Keratinocyte (primary cell): ENCODE measurements at regions not wholly inside any gene's neighbourhood (a gene's known extent, or its start where the extent isn't known, plus 50 kb on each side); places are given as distances from the start of the nearest gene placed in this dataset.

Experiments used
- DNase-seq: peaks from one replicate; pipeline ENCODE4 v3.0.0-alpha.2; 2011; ENCODE audit warnings: low read depth, missing footprints, low spot score
- FAIRE-seq: peaks from 2 replicates; lab custom pipeline; 2011; peaks lifted over from hg19 to GRCh38; lab: Jason Lieb, UNC
- H2AFZ ChIP-seq: 2 replicates; pipeline ENCODE4 v1.6.0; 2012; ENCODE audit warnings: low read length, control low read depth, inconsistent platforms; ENCODE audit not compliant: control insufficient read depth
- H3K27ac ChIP-seq: 2 replicates; pipeline ENCODE4 v1.5.1; 2011; ENCODE audit warnings: low read length; ENCODE audit not compliant: control insufficient read depth, insufficient read depth
- H3K27me3 ChIP-seq: 3 replicates; pipeline ENCODE4 v1.6.0; 2011; ENCODE audit warnings: low read length; ENCODE audit not compliant: control insufficient read depth, insufficient read depth; ENCODE audit errors: extremely low read depth
- H3K36me3 ChIP-seq, 2 experiments: 2 replicates in 1 of 2; 3 replicates in 1 of 2; pipeline ENCODE4 v1.5.1; 2011; ENCODE audit warnings: low read length in 2 of 2, mild to moderate bottlenecking in 1 of 2; ENCODE audit not compliant: control insufficient read depth in 2 of 2, insufficient read depth in 2 of 2; ENCODE audit errors: extremely low read depth in 1 of 2
- H3K4me1 ChIP-seq: 3 replicates; pipeline ENCODE4 v1.5.1; 2011; ENCODE audit warnings: low read length; ENCODE audit not compliant: control insufficient read depth, insufficient read depth; ENCODE audit errors: extremely low read depth
- H3K4me2 ChIP-seq: 3 replicates; pipeline ENCODE4 v1.6.0; 2011; ENCODE audit warnings: low read depth, low read length; ENCODE audit not compliant: control insufficient read depth, insufficient read depth; ENCODE audit errors: extremely low read depth
- H3K4me3 ChIP-seq, 3 experiments: fragments of 200-600 bp in 1 of 3; sonication (generic) in 1 of 3; 2 replicates in 2 of 3; 3 replicates in 1 of 3; pipeline ENCODE4 v1.5.1; 2011 to 2016; ENCODE audit warnings: low read length in 3 of 3, mild to moderate bottlenecking in 3 of 3, control low read depth in 2 of 3, inconsistent platforms in 1 of 3, low read depth in 1 of 3, mixed read lengths in 1 of 3, mixed run types in 1 of 3, moderate library complexity in 1 of 3; ENCODE audit not compliant: control insufficient read depth in 2 of 3, insufficient read depth in 2 of 3; ENCODE audit errors: extremely low read depth in 1 of 3
- H3K79me2 ChIP-seq: 2 replicates; pipeline ENCODE4 v1.6.0; 2012; ENCODE audit warnings: low read length; ENCODE audit not compliant: control insufficient read depth, insufficient read depth
- H3K9ac ChIP-seq: 3 replicates; pipeline ENCODE4 v1.6.0; 2011; ENCODE audit warnings: low read length; ENCODE audit not compliant: control insufficient read depth, insufficient read depth; ENCODE audit errors: extremely low read depth
- H3K9me1 ChIP-seq: 3 replicates; pipeline ENCODE4 v1.6.0; 2011; ENCODE audit warnings: low read length; ENCODE audit not compliant: control insufficient read depth, insufficient read depth; ENCODE audit errors: extremely low read depth
- H3K9me3 ChIP-seq: 2 replicates; pipeline ENCODE4 v1.5.1; 2012; ENCODE audit warnings: low read depth, low read length; ENCODE audit not compliant: control insufficient read depth
- H4K20me1 ChIP-seq: 3 replicates; pipeline ENCODE4 v1.6.0; 2011; ENCODE audit warnings: low read length; ENCODE audit not compliant: control insufficient read depth, insufficient read depth; ENCODE audit errors: extremely low read depth
- EZH2 ChIP-seq: IDR thresholded peaks from one replicate; pipeline ENCODE4 v1.6.1; 2012; ENCODE audit warnings: inconsistent platforms, mild to moderate bottlenecking, low read length, moderate library complexity
- dilution Hi-C: fragments of 300-500 bp; cut with MboI; formaldehyde crosslinking; loops from one replicate; pipeline ENCODE4 v1.7.0; 2020; ENCODE audit warnings: low sequenced_read_pairs; ENCODE audit not compliant: extremely low pct_ligation_motif_present
- TF ChIP-seq, protein P1 (sequence below), 3 experiments: IDR thresholded peaks in 1 of 3; conservative IDR thresholded peaks in 1 of 3; optimal IDR thresholded peaks in 1 of 3; 2 replicates in 2 of 3; 3 replicates in 1 of 3; pipeline versions ENCODE3 to v1.5.1; 2011; ENCODE audit warnings: low read length in 3 of 3, mild to moderate bottlenecking in 3 of 3, moderate library complexity in 2 of 3, control low read depth in 1 of 3, inconsistent platforms in 1 of 3; ENCODE audit not compliant: insufficient read depth in 2 of 3; ENCODE audit errors: extremely low read depth in 1 of 3

DNA sequence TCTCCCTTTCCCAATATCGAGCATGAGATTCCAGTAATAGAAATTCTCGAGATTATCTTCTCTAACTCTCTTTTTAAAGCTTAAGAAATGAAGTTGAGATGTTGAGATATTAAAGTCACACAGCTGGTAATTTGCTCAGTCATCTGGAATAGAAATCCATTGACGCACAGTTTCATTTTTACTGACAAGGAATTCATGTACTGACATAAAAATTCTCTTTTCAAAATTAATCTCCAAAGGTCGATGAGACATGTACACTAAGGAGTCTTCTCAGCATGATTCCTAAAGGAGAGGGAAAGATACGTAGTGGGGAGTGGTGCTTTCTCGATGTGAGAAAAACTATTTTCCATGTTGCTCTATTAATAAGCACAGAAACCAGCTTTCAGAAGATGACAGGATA, 1639.5 kb upstream of the MIR17HG start:
- Histone ChIP-seq H3K9ac (no peak overlapping the region), H3K79me2 (no peaks in the 10 kb centered on the region), H2AFZ (no peak overlapping the region), H3K27ac (no peak overlapping the region), H3K9me1 (no peaks in the 10 kb centered on the region), H3K4me2 (no peak overlapping the region), H3K9me3 (no peaks in the 10 kb centered on the region), H3K4me3 (no peak overlapping the region), H3K36me3 (no peaks in the 10 kb centered on the region), H4K20me1 (no peaks in the 10 kb centered on the region), H3K27me3 (no peaks in the 10 kb centered on the region), H3K4me1 (no peaks in the 10 kb centered on the region)
- no peak for TF ChIP-seq EZH2
- TF ChIP-seq, protein P1, sequence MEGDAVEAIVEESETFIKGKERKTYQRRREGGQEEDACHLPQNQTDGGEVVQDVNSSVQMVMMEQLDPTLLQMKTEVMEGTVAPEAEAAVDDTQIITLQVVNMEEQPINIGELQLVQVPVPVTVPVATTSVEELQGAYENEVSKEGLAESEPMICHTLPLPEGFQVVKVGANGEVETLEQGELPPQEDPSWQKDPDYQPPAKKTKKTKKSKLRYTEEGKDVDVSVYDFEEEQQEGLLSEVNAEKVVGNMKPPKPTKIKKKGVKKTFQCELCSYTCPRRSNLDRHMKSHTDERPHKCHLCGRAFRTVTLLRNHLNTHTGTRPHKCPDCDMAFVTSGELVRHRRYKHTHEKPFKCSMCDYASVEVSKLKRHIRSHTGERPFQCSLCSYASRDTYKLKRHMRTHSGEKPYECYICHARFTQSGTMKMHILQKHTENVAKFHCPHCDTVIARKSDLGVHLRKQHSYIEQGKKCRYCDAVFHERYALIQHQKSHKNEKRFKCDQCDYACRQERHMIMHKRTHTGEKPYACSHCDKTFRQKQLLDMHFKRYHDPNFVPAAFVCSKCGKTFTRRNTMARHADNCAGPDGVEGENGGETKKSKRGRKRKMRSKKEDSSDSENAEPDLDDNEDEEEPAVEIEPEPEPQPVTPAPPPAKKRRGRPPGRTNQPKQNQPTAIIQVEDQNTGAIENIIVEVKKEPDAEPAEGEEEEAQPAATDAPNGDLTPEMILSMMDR (optimal IDR thresholded peaks at IDR 0.05 in 1 of 3, IDR thresholded peaks at IDR 0.05 in 1 of 3, conservative IDR thresholded peaks at IDR 0.05 in 1 of 3; ENCODE audit: extremely low read depth in 1 of 3, insufficient read depth in 2 of 3, low read length in 3 of 3): no peak
- dilution Hi-C loops: no loop called here
- FAIRE-seq (no peak), DNase-seq (no peak)

DNA sequence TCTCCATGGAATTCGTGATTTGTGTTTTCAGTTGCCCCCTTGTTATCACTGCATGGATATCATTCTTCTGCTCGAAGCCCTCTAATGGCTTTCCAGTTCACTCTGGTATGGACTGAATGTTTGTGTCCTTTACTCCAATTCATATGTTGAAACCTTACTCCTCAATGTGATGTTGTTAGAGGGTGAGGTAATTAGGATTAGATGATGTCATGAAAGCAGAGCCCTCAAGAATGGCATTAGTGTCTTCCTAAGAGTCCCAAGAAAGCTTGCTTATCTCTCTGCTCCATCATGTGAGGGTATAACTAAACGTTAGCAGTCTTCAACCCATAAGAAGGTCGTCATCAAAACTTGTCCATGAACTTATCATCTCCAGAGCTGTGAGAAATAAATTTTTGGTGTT, 1626.3 kb upstream of the MIR17HG start:
- DNase-seq: no peak
- TF ChIP-seq, protein P1 (optimal IDR thresholded peaks at IDR 0.05 in 1 of 3, IDR thresholded peaks at IDR 0.05 in 1 of 3, conservative IDR thresholded peaks at IDR 0.05 in 1 of 3; ENCODE audit: extremely low read depth in 1 of 3, insufficient read depth in 2 of 3, low read length in 3 of 3): no peak
- TF ChIP-seq EZH2: no peak
- no peak for FAIRE-seq
- Histone ChIP-seq H3K9ac (no peak overlapping the region), H3K27me3 (no peaks in the 10 kb centered on the region), H3K36me3 (no peaks in the 10 kb centered on the region), H4K20me1 (no peaks in the 10 kb centered on the region), H2AFZ (no peak overlapping the region), H3K9me3 (no peaks in the 10 kb centered on the region), H3K79me2 (no peaks in the 10 kb centered on the region), H3K4me1 (no peaks in the 10 kb centered on the region), H3K9me1 (no peaks in the 10 kb centered on the region), H3K4me2 (no peak overlapping the region), H3K4me3 (no peak overlapping the region), H3K27ac (no peak overlapping the region)
- dilution Hi-C loops: no loop called here
